Loucy (cell line): ENCODE measurements at regions not wholly inside any gene's neighbourhood (a gene's known extent, or its start where the extent isn't known, plus 50 kb on each side); places are given as distances from the start of the nearest gene placed in this dataset.

Experiments used
- H2AFZ ChIP-seq: fragments of 200-600 bp; sonication (generic); 2 replicates; pipeline ENCODE4 v1.6.0; 2016; ENCODE audit warnings: antibody characterized with exemption, mild to moderate bottlenecking, low read length, moderate library complexity
- H3F3A ChIP-seq: fragments of 200-600 bp; 2 replicates; pipeline ENCODE4 v1.6.0; 2016; ENCODE audit warnings: antibody characterized with exemption, low read depth, mild to moderate bottlenecking
- H3K27me3 ChIP-seq: fragments of 200-600 bp; sonication (generic); 2 replicates; pipeline ENCODE4 v1.6.1; 2014; ENCODE audit warnings: low read length, mild to moderate bottlenecking; ENCODE audit not compliant: insufficient read depth, poor library complexity, severe bottlenecking
- H3K36me3 ChIP-seq: fragments of 200-600 bp; sonication (generic); 2 replicates; pipeline ENCODE4 v1.6.1; 2016; ENCODE audit warnings: low read length; ENCODE audit not compliant: insufficient read depth
- H3K4me1 ChIP-seq: fragments of 200-600 bp; sonication (generic); 2 replicates; pipeline ENCODE4 v1.5.1; 2014; ENCODE audit warnings: low read length, mild to moderate bottlenecking; ENCODE audit not compliant: insufficient read depth, poor library complexity, severe bottlenecking
- H3K4me2 ChIP-seq: fragments of 200-600 bp; sonication (generic); 2 replicates; pipeline ENCODE4 v1.6.0; 2014; ENCODE audit warnings: antibody characterized with exemption, low read length, low read depth, mild to moderate bottlenecking; ENCODE audit not compliant: poor library complexity, severe bottlenecking
- H3K4me3 ChIP-seq: fragments of 200-600 bp; sonication (generic); 2 replicates; pipeline ENCODE4 v1.5.1; 2014; ENCODE audit warnings: low read length, mild to moderate bottlenecking, mixed read lengths; ENCODE audit not compliant: poor library complexity, severe bottlenecking
- H3K79me2 ChIP-seq: fragments of 200-600 bp; sonication (generic); 2 replicates; pipeline ENCODE4 v1.6.1; 2014; ENCODE audit warnings: low read length; ENCODE audit not compliant: insufficient read depth
- H3K9ac ChIP-seq: fragments of 200-600 bp; sonication (generic); 2 replicates; pipeline ENCODE4 v1.6.0; 2014; ENCODE audit warnings: mild to moderate bottlenecking, low read depth, low read length, moderate library complexity; ENCODE audit not compliant: poor library complexity, severe bottlenecking
- H3K9me2 ChIP-seq: fragments of 200-600 bp; sonication (generic); replicated peaks from 2 replicates; pipeline ENCODE4 v1.6.1; 2016; ENCODE audit warnings: low read depth, low read length, mixed read lengths
- H3K9me3 ChIP-seq: fragments of 200-600 bp; sonication (generic); 2 replicates; pipeline ENCODE4 v1.6.1; 2014; ENCODE audit warnings: mild to moderate bottlenecking, antibody characterized with exemption, low read length, low read depth; ENCODE audit not compliant: insufficient read depth
- H4K20me1 ChIP-seq: fragments of 200-600 bp; sonication (generic); 2 replicates; pipeline ENCODE4 v1.6.0; 2014; ENCODE audit warnings: antibody characterized with exemption, low read length, mild to moderate bottlenecking; ENCODE audit not compliant: insufficient read depth, poor library complexity, severe bottlenecking
- EZH2phosphoT487 ChIP-seq: fragments of 200-600 bp; IDR thresholded peaks from 2 replicates; pipeline ENCODE4 v1.6.1; 2018; ENCODE audit warnings: antibody characterized with exemption, mild to moderate bottlenecking, moderate library complexity, borderline replicate concordance
- TF ChIP-seq, protein P1 (sequence below): fragments of 200-600 bp; sonication (generic); conservative IDR thresholded peaks from 2 replicates; pipeline ENCODE4 v1.5.1; 2014; ENCODE audit warnings: mild to moderate bottlenecking, antibody characterized with exemption, low read length

DNA sequence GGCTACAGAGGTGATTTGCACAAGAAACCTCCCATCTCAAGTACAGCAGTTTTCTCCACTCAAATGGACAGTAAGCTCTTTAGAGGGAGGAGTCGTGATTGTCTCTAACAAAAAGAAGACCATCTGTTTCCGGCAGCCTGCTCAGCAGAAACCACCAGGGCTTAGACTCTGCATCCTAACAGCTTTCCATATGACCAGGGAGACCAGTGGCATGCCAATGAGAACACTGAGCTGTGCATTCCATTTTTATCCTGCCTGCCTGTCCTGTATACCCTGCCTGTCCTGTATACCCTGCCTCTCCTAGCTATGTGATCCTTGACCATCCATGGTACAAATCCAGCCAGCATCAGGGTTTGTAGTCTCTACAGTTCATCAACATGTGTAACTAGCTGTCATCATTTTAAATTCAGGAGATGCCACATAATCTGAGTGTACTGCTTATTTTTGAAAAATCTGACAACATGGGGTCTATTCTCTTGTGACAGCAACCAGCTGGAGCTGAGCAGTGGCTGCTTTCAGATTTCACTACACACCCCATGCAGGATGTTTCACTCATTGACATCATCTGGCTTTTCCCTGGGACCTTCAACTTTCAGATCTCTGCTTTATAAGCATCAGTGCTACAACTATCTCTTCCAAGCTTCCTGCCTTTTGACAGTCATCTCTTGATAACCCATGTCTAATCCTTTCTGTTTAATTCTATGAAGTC lies 50.5 kb upstream of the POU2AF2 start:
- H3K36me3 ChIP-seq = no peaks in the 10 kb centered on the region
- H3K9ac ChIP-seq = no peak overlapping the region
- no peaks in the 10 kb centered on the region for H3K79me2 ChIP-seq
- no peaks in the 10 kb centered on the region for H4K20me1 ChIP-seq
- no peaks in the 10 kb centered on the region for H3K27me3 ChIP-seq
- no peaks in the 10 kb centered on the region for H3K4me1 ChIP-seq
- H3K4me3 ChIP-seq = no peak overlapping the region
- TF ChIP-seq, protein P1, sequence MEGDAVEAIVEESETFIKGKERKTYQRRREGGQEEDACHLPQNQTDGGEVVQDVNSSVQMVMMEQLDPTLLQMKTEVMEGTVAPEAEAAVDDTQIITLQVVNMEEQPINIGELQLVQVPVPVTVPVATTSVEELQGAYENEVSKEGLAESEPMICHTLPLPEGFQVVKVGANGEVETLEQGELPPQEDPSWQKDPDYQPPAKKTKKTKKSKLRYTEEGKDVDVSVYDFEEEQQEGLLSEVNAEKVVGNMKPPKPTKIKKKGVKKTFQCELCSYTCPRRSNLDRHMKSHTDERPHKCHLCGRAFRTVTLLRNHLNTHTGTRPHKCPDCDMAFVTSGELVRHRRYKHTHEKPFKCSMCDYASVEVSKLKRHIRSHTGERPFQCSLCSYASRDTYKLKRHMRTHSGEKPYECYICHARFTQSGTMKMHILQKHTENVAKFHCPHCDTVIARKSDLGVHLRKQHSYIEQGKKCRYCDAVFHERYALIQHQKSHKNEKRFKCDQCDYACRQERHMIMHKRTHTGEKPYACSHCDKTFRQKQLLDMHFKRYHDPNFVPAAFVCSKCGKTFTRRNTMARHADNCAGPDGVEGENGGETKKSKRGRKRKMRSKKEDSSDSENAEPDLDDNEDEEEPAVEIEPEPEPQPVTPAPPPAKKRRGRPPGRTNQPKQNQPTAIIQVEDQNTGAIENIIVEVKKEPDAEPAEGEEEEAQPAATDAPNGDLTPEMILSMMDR = no peak
- TF ChIP-seq EZH2phosphoT487 = no peak
- no peak overlapping the region for H2AFZ ChIP-seq
- H3F3A ChIP-seq = no peaks in the 10 kb centered on the region
- no peak overlapping the region for H3K4me2 ChIP-seq
- H3K9me2 ChIP-seq = no peaks in the 10 kb centered on the region
- H3K9me3 ChIP-seq = no peaks in the 10 kb centered on the region; the same call in 1 of the 2 replicates

DNA sequence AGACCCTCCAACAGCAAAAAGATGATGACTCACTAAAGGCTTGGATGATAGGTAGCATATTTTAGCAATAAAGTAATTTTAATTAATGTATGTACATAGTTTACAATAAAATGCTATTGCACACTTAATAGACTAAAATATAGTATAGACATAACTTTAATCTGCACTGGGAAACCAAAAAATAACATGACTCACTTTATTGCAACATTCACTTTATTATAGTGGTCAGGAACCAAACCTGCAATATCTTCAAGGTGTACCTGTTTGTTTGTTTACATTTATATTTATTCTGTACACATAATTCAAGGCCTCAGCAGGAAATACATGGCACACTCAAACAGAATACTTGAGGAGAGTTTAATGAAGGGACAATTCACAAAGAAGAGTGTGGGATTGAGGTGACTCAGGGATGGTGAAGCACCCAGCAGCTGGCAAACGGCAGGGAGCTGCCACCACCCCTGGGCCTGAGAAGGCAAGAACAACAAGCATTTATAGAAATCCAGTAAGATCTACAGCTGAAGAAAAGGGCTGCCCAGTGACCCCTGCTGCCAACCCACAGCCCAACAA lies 51.5 kb upstream of the POU2AF2 start:
- Histone ChIP-seq H3K9me3 (no peaks in the 10 kb centered on the region; the same call in 1 of the 2 replicates), H4K20me1 (no peaks in the 10 kb centered on the region), H3K79me2 (no peaks in the 10 kb centered on the region), H3K4me2 (no peak overlapping the region), H3K27me3 (no peaks in the 10 kb centered on the region), H3K9ac (no peak overlapping the region), H3K4me1 (no peaks in the 10 kb centered on the region), H2AFZ (no peak overlapping the region), H3K4me3 (no peak overlapping the region), H3K36me3 (no peaks in the 10 kb centered on the region), H3F3A (no peaks in the 10 kb centered on the region), H3K9me2 (no peaks in the 10 kb centered on the region)
- TF ChIP-seq, protein P1 = no peak
- no peak for TF ChIP-seq EZH2phosphoT487

DNA sequence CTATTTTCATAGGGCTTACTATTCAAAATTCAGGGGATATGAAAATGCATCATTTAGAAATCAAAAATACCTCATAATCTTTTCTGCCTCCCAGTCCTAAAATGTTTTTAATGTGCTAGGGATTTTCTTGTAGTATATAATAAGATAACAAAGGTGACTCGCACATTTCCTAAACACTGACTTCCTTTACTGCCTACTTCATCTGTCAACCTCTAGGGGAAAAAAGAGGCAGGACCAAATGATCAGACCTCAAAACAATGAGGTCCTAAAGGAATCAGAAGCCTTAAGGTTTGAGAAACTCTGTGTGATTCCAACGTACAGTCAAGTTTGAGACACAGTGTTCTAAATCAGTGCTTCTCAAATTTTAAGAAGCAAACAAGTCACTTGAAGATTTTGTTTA lies 56.1 kb upstream of the POU2AF2 start:
- TF ChIP-seq, protein P1 = 0 out of 2 replicates have a peak, but pooled peaks have one; percentile 11
- no peak for TF ChIP-seq EZH2phosphoT487
- no peak overlapping the region for H2AFZ ChIP-seq
- no peak overlapping the region for H3K4me3 ChIP-seq
- no peaks in the 10 kb centered on the region for H3K27me3 ChIP-seq
- H3K79me2 ChIP-seq = no peaks in the 10 kb centered on the region
- peaks cover 6% of the 10 kb centered on the region; the same call in 1 of the 2 replicates for H3F3A ChIP-seq
- no peak overlapping the region for H3K4me2 ChIP-seq
- no peak overlapping the region for H3K9ac ChIP-seq
- H4K20me1 ChIP-seq = no peaks in the 10 kb centered on the region
- H3K9me2 ChIP-seq = no peaks in the 10 kb centered on the region
- no peaks in the 10 kb centered on the region; the same call in 1 of the 2 replicates for H3K9me3 ChIP-seq
- H3K36me3 ChIP-seq = no peaks in the 10 kb centered on the region
- peaks cover 13% of the 10 kb centered on the region for H3K4me1 ChIP-seq
